GM10248 (cell line): ENCODE measurements at regions not wholly inside any gene's neighbourhood (a gene's known extent, or its start where the extent isn't known, plus 50 kb on each side); places are given as distances from the start of the nearest gene placed in this dataset.

Experiments
- CTCF ChIA-PET: fragments of 300-600 bp; sonication (Branson Sonifier 250); formaldehyde crosslinking; extraction: SDS; loops from one replicate; lab custom pipeline; 2021; ENCODE audit warnings: antibody characterized with exemption; lab: Yijun Ruan, JAX
- POLR2A ChIA-PET: fragments of 350-650 bp; sonication (Branson Sonifier 250); formaldehyde crosslinking; extraction: SDS; loops from one replicate; lab custom pipeline; 2020; ENCODE audit warnings: antibody characterized with exemption; lab: Yijun Ruan, JAX
- DNase-seq: peaks from one replicate; pipeline ENCODE4 v3.0.0; 2012; ENCODE audit errors: extremely low spot score
- CTCF ChIP-seq: IDR thresholded peaks from 2 replicates; pipeline ENCODE4 v1.5.1; 2012; ENCODE audit warnings: mild to moderate bottlenecking, low read depth; ENCODE audit errors: extremely low read depth, missing control alignments, control extremely low read depth

- ChIA-PET CTCF (interaction anchor here (1.3 kb wide), 1 partner anchor 457 kb away, joined by 3 read pairs; no protein-coding TSS in a partner anchor), POLR2A (no interaction called here)
- no peak for TF ChIP-seq CTCF
- DNase-seq = no peak
These were observed 349.6 kb upstream of the SLC30A5 start for GRCh38 chr5:68744206-68744605.

- ChIA-PET CTCF (no interaction called here), POLR2A (no interaction called here)
- peak; percentile 37 for TF ChIP-seq CTCF
- no peak for DNase-seq
These were observed 348.4 kb upstream of the SLC30A5 start for GRCh38 chr5:68745448-68745847.

- ChIA-PET POLR2A (no interaction called here), CTCF (interaction anchor here (2.2 kb wide), 1 partner anchor 460 kb away, joined by 7 read pairs; no protein-coding TSS in a partner anchor)
- no peak for DNase-seq
- no peak for TF ChIP-seq CTCF
These were observed 347.6 kb upstream of the SLC30A5 start for GRCh38 chr5:68746220-68746619.

- POLR2A ChIA-PET = no interaction called here
These were observed 347.0 kb upstream of the SLC30A5 start for GRCh38 chr5:68746643-68747420.

GRCh38 chr5:68747521-68747920, 346.3 kb upstream of the SLC30A5 start:
- DNase-seq = no peak
- ChIA-PET POLR2A (no interaction called here), CTCF (interaction anchor here (2.2 kb wide), 1 partner anchor 461 kb away, joined by 7 read pairs; no protein-coding TSS in a partner anchor)
- no peak for TF ChIP-seq CTCF

More at GRCh38 chr5:68746643-68747420, 347.0 kb upstream of the SLC30A5 start:
- DNase-seq = no peak
- CTCF ChIA-PET = interaction anchor here (2.2 kb wide), 1 partner anchor 460 kb away, joined by 7 read pairs; no protein-coding TSS in a partner anchor
- TF ChIP-seq CTCF = no peak

- ChIA-PET CTCF (interaction anchor here (2.2 kb wide), 1 partner anchor 461 kb away, joined by 7 read pairs; no protein-coding TSS in a partner anchor), POLR2A (no interaction called here)
- TF ChIP-seq CTCF = no peak
- DNase-seq = no peak
These were observed 345.7 kb upstream of the SLC30A5 start for GRCh38 chr5:68748101-68748500.
